ENCODE measurements at regions not wholly inside any gene's neighbourhood (a gene's known extent, or its start where the extent isn't known, plus 50 kb on each side); places are given as distances from the start of the nearest gene placed in this dataset.

- FAIRE-seq: no peak
- Histone ChIP-seq H3K4me3 (ENCODE audit: low read depth, low read length) (no peak overlapping the region), H3K27me3 (ENCODE audit: control insufficient read depth, insufficient read depth, low read length) (no peaks in the 10 kb centered on the region), H3K36me3 (ENCODE audit: control insufficient read depth, insufficient read depth, low read length) (no peaks in the 10 kb centered on the region)
- TF ChIP-seq CTCF (IDR thresholded peaks at IDR 0.05; ENCODE audit: insufficient read depth, low read length, severe bottlenecking): no peak
- no peak for DNase-seq (ENCODE audit: low read depth)
These were observed 558.4 kb upstream of the IGFBP7 start for GRCh38 chr4:57668621-57669020.

- H3K4me3 ChIP-seq (ENCODE audit: low read depth, low read length): no peak overlapping the region
- no peaks in the 10 kb centered on the region for H3K36me3 ChIP-seq (ENCODE audit: control insufficient read depth, insufficient read depth, low read length)
- DNase-seq (ENCODE audit: low read depth) (no peak), FAIRE-seq (no peak)
- no peak for TF ChIP-seq CTCF (IDR thresholded peaks at IDR 0.05; ENCODE audit: insufficient read depth, low read length, severe bottlenecking)
- no peaks in the 10 kb centered on the region for H3K27me3 ChIP-seq (ENCODE audit: control insufficient read depth, insufficient read depth, low read length)
These were observed 555.6 kb upstream of the IGFBP7 start for GRCh38 chr4:57665806-57666205.

GRCh38 chr4:57661517-57662090 is 551.4 kb upstream of the IGFBP7 start:
- no peaks in the 10 kb centered on the region for H3K27me3 ChIP-seq (ENCODE audit: control insufficient read depth, insufficient read depth, low read length)
- FAIRE-seq: no peak
- no peak overlapping the region for H3K4me3 ChIP-seq (ENCODE audit: low read depth, low read length)
- TF ChIP-seq CTCF (IDR thresholded peaks at IDR 0.05; ENCODE audit: insufficient read depth, low read length, severe bottlenecking): no peak
- no peaks in the 10 kb centered on the region for H3K36me3 ChIP-seq (ENCODE audit: control insufficient read depth, insufficient read depth, low read length)
- no peak for DNase-seq (ENCODE audit: low read depth)

GRCh38 chr4:57658673-57659072 is 548.5 kb upstream of the IGFBP7 start:
- FAIRE-seq (no peak), DNase-seq (ENCODE audit: low read depth) (no peak)
- TF ChIP-seq CTCF (IDR thresholded peaks at IDR 0.05; ENCODE audit: insufficient read depth, low read length, severe bottlenecking): no peak
- no peaks in the 10 kb centered on the region for H3K36me3 ChIP-seq (ENCODE audit: control insufficient read depth, insufficient read depth, low read length)
- no peaks in the 10 kb centered on the region for H3K27me3 ChIP-seq (ENCODE audit: control insufficient read depth, insufficient read depth, low read length)
- no peak overlapping the region for H3K4me3 ChIP-seq (ENCODE audit: low read depth, low read length)

GRCh38 chr4:57658188-57658587 is 548.0 kb upstream of the IGFBP7 start:
- H3K4me3 ChIP-seq (ENCODE audit: low read depth, low read length): no peak overlapping the region
- H3K36me3 ChIP-seq (ENCODE audit: control insufficient read depth, insufficient read depth, low read length): no peaks in the 10 kb centered on the region
- no peak for TF ChIP-seq CTCF (IDR thresholded peaks at IDR 0.05; ENCODE audit: insufficient read depth, low read length, severe bottlenecking)
- no peaks in the 10 kb centered on the region for H3K27me3 ChIP-seq (ENCODE audit: control insufficient read depth, insufficient read depth, low read length)
- DNase-seq (ENCODE audit: low read depth) (no peak), FAIRE-seq (no peak)

- FAIRE-seq: no peak
- Histone ChIP-seq H3K27me3 (ENCODE audit: control insufficient read depth, insufficient read depth, low read length) (no peaks in the 10 kb centered on the region), H3K4me3 (ENCODE audit: low read depth, low read length) (no peak overlapping the region), H3K36me3 (ENCODE audit: control insufficient read depth, insufficient read depth, low read length) (no peaks in the 10 kb centered on the region)
- TF ChIP-seq CTCF (IDR thresholded peaks at IDR 0.05; ENCODE audit: insufficient read depth, low read length, severe bottlenecking): no peak
- no peak for DNase-seq (ENCODE audit: low read depth)
These were observed 545.2 kb upstream of the IGFBP7 start for GRCh38 chr4:57655342-57655741.
